A549 (cell line): ENCODE measurements at regions not wholly inside any gene's neighbourhood (a gene's known extent, or its start where the extent isn't known, plus 50 kb on each side); places are given as distances from the start of the nearest gene placed in this dataset.

Experiments
- ATAC-seq, 2 experiments: fragments of 200-7000 bp in 1 of 2; fragments of >200 bp in 1 of 2; cut with Nextera tagmentation in 1 of 2; cut with Tn5 transposase in 1 of 2; 3 replicates each; pipeline versions ENCODE4 v1.8.0 to v1.9.1; 2018 to 2020; ENCODE audit warnings: mild to moderate bottlenecking in 1 of 2, moderate library complexity in 1 of 2
- CTCF ChIA-PET: fragments of 300-600 bp; sonication (Branson Sonifier 250); formaldehyde crosslinking; extraction: SDS; loops from one replicate; lab custom pipeline; 2021; ENCODE audit warnings: antibody characterized with exemption, inconsistent platforms; lab: Yijun Ruan, JAX
- POLR2A ChIA-PET: fragments of 350-600 bp; formaldehyde crosslinking; extraction: SDS; loops from one replicate; lab custom pipeline; 2021; ENCODE audit warnings: antibody characterized with exemption, inconsistent platforms; lab: Yijun Ruan, JAX
- DNase-seq, 2 experiments: peaks; one replicate each; pipeline versions ENCODE4 v3.0.0 to v3.0.0-alpha.2; 2011 to 2016; ENCODE audit warnings: low read depth in 1 of 2, low spot score in 1 of 2
- FAIRE-seq: peaks from 2 replicates; lab custom pipeline; 2011; peaks lifted over from hg19 to GRCh38; lab: Jason Lieb, UNC
- H3K27ac ChIP-seq, 2 experiments: fragments of >200 bp; sonication (Bioruptor Twin); formaldehyde crosslinking; 3 replicates each; pipeline ENCODE4 v1.5.1; 2016 to 2017
- H3K4me1 ChIP-seq: fragments of >200 bp; sonication (Bioruptor Twin); formaldehyde crosslinking; 3 replicates; pipeline ENCODE4 v1.6.1; 2016
- H3K4me2 ChIP-seq: fragments of >200 bp; sonication (Bioruptor Twin); formaldehyde crosslinking; 3 replicates; pipeline ENCODE4 v1.6.1; 2016
- H3K4me3 ChIP-seq: fragments of >200 bp; sonication (Bioruptor Twin); formaldehyde crosslinking; 3 replicates; pipeline ENCODE4 v1.5.1; 2016
- H3K9me3 ChIP-seq: fragments of >200 bp; sonication (Bioruptor Twin); formaldehyde crosslinking; 3 replicates; pipeline ENCODE4 v1.6.1; 2016
- CEBPB ChIP-seq, 2 experiments: fragments of >200 bp in 1 of 2; sonication (Bioruptor Twin) in 1 of 2; formaldehyde crosslinking in 1 of 2; IDR thresholded peaks; 2 replicates each; pipeline ENCODE4 v1.6.1; 2012 to 2016
- CHD2 ChIP-seq: fragments of 150-350 bp; IDR thresholded peaks from 2 replicates; pipeline ENCODE4 v1.6.1; 2014; ENCODE audit warnings: low read length; ENCODE audit not compliant: partially characterized antibody
- CTCF ChIP-seq: fragments of >200 bp; sonication (Bioruptor Twin); formaldehyde crosslinking; IDR thresholded peaks from 3 replicates; pipeline ENCODE4 v1.5.1; 2016
- E2F6 ChIP-seq: IDR thresholded peaks from 2 replicates; pipeline ENCODE4 v1.6.1; 2012; ENCODE audit warnings: low read depth, borderline replicate concordance
- HEYL ChIP-seq: fragments of 250-450 bp; sonication (Bioruptor Pico); IDR thresholded peaks from 2 replicates; pipeline ENCODE4 v1.8.0; 2021; ENCODE audit warnings: mild to moderate bottlenecking, moderate library complexity
- HMGXB4 ChIP-seq: fragments of 250-450 bp; sonication (Bioruptor Pico); IDR thresholded peaks from 2 replicates; pipeline ENCODE4 v1.5.0; 2021; ENCODE audit warnings: mild to moderate bottlenecking, moderate library complexity, borderline replicate concordance
- HOXB13 ChIP-seq: fragments of 250-450 bp; sonication (Bioruptor Pico); IDR thresholded peaks from 2 replicates; pipeline ENCODE4 v1.5.0; 2020; ENCODE audit warnings: low read depth, mild to moderate bottlenecking, moderate library complexity
- HOXB5 ChIP-seq: fragments of 250-450 bp; sonication (Bioruptor Pico); IDR thresholded peaks from 2 replicates; pipeline ENCODE4 v1.5.0; 2020; ENCODE audit warnings: mild to moderate bottlenecking, moderate library complexity
- JUN ChIP-seq, 2 experiments: fragments of >200 bp; sonication (Bioruptor Twin); formaldehyde crosslinking; IDR thresholded peaks; 2 replicates in 1 of 2; 3 replicates in 1 of 2; pipeline ENCODE4 v1.6.1; 2016 to 2017
- JUNB ChIP-seq: fragments of >200 bp; sonication (Bioruptor Twin); formaldehyde crosslinking; IDR thresholded peaks from 2 replicates; pipeline ENCODE4 v1.6.1; 2016
- KDM1A ChIP-seq: fragments of 200-600 bp; sonication (generic); IDR thresholded peaks from 2 replicates; pipeline ENCODE4 v1.6.1; 2016; ENCODE audit warnings: low read depth, mild to moderate bottlenecking
- MAFK ChIP-seq: fragments of 450-650 bp; IDR thresholded peaks from 2 replicates; pipeline ENCODE4 v1.6.1; 2014; ENCODE audit not compliant: partially characterized antibody
- MAZ ChIP-seq: fragments of 150-350 bp; IDR thresholded peaks from 2 replicates; pipeline ENCODE4 v1.6.1; 2014; ENCODE audit warnings: antibody characterized with exemption, low read depth, low read length, borderline replicate concordance
- NR3C1 ChIP-seq: fragments of >200 bp; sonication (Bioruptor Twin); formaldehyde crosslinking; IDR thresholded peaks from 3 replicates; pipeline ENCODE4 v1.6.1; 2017
- POLR2A ChIP-seq: IDR thresholded peaks from 2 replicates; pipeline ENCODE4 v1.6.1; 2012; ENCODE audit warnings: mild to moderate bottlenecking, low read length
- RAD21 ChIP-seq, 2 experiments: fragments of >200 bp in 1 of 2; sonication (Bioruptor Twin) in 1 of 2; formaldehyde crosslinking in 1 of 2; IDR thresholded peaks in 1 of 2; conservative IDR thresholded peaks in 1 of 2; 2 replicates in 1 of 2; 3 replicates in 1 of 2; pipeline ENCODE4 v1.6.1; 2012 to 2018; ENCODE audit warnings: inconsistent platforms in 1 of 2
- REST ChIP-seq: fragments of 200-600 bp; sonication (generic); IDR thresholded peaks from 2 replicates; pipeline ENCODE4 v1.6.1; 2016; ENCODE audit warnings: antibody characterized with exemption, mild to moderate bottlenecking, moderate library complexity
- RNF2 ChIP-seq: fragments of 200-600 bp; sonication (generic); IDR thresholded peaks from 2 replicates; pipeline ENCODE4 v1.6.1; 2016; ENCODE audit warnings: low read depth, mild to moderate bottlenecking, antibody characterized with exemption, moderate library complexity, borderline replicate concordance
- SMC3 ChIP-seq: fragments of >200 bp; sonication (Bioruptor Twin); formaldehyde crosslinking; IDR thresholded peaks from 3 replicates; pipeline ENCODE4 v1.6.1; 2018; ENCODE audit warnings: inconsistent platforms
- USF2 ChIP-seq: fragments of 450-650 bp; IDR thresholded peaks from 2 replicates; pipeline ENCODE4 v1.6.1; 2014; ENCODE audit warnings: antibody characterized with exemption
- ZC3H11A ChIP-seq: fragments of 450-650 bp; IDR thresholded peaks from 2 replicates; pipeline ENCODE4 v1.6.1; 2014; ENCODE audit warnings: antibody characterized with exemption, mild to moderate bottlenecking
- ZSCAN20 ChIP-seq: fragments of 250-450 bp; sonication (Bioruptor Pico); IDR thresholded peaks from 2 replicates; pipeline ENCODE4 v1.8.0; 2022; ENCODE audit warnings: mild to moderate bottlenecking, moderate library complexity
- WGBS: methylation state at CpG from one replicate; pipeline ENCODE4 v1.1.6; 2017; ENCODE audit errors: missing lambda C conversion rate; 5-methylcytosine and 5-hydroxymethylcytosine counted together
- TF ChIP-seq, protein P1 (sequence below): fragments of >200 bp; sonication (Bioruptor Twin); formaldehyde crosslinking; IDR thresholded peaks from 3 replicates; pipeline ENCODE4 v1.6.1; 2016
- TF ChIP-seq, protein P2 (sequence below): IDR thresholded peaks from 2 replicates; pipeline ENCODE4 v1.6.1; 2012

DNA sequence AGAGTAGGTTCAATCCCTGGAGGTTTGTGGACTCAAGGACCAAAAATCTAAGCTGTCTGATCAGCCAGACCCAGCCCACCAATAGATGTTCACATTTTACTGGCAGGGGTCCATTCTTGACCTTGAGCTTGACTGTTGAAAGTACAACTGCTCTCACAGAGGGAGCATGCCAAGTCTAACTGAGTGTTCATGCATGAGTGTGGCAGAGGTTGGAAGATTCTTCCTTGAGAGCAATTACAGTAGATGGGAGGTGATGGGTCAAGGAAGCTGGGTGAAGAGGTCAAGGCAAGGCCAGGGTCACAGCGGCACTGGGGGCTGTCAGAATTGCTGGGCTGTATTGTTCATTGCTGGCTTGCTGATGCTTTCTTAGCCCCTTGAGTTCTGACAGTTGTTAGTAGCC is 202.8 kb upstream of the SVIL start:
- CTCF ChIA-PET = interaction anchor here (2.1 kb wide), 1 partner anchor 20 kb away, joined by 9 read pairs; no protein-coding TSS in a partner anchor
- no peak for ATAC-seq

GRCh38 chr10:29836396-29836795 is 201.6 kb upstream of the SVIL start:
- ChIA-PET CTCF (interaction anchor here (0.6 to 2.1 kb wide), 4 partner anchors 16 to 88 kb away, joined by 3 to 9 read pairs (median 6); no protein-coding TSS in a partner anchor), POLR2A (no interaction called here)
- Histone ChIP-seq H3K4me3 (no peak overlapping the region), H3K4me1 (no peaks in the 10 kb centered on the region), H3K27ac (no peak overlapping the region), H3K4me2 (no peak overlapping the region), H3K9me3 (no peaks in the 10 kb centered on the region)
- no peak for DNase-seq
- WGBS = 93% methylated on average over 4 of the region's 4 CpGs
- no peak for ATAC-seq
- FAIRE-seq = no peak
- TF ChIP-seq MAFK (no peak), E2F6 (no peak), CEBPB (IDR thresholded peaks at IDR 0.05) (no peak), CTCF (no peak), ZC3H11A (no peak), CHD2 (no peak), HEYL (CRISPR knock-in tag) (no peak), REST (no peak), ZSCAN20 (CRISPR knock-in tag) (no peak), JUN (IDR thresholded peaks at IDR 0.05) (no peak)
- TF ChIP-seq, protein P1, sequence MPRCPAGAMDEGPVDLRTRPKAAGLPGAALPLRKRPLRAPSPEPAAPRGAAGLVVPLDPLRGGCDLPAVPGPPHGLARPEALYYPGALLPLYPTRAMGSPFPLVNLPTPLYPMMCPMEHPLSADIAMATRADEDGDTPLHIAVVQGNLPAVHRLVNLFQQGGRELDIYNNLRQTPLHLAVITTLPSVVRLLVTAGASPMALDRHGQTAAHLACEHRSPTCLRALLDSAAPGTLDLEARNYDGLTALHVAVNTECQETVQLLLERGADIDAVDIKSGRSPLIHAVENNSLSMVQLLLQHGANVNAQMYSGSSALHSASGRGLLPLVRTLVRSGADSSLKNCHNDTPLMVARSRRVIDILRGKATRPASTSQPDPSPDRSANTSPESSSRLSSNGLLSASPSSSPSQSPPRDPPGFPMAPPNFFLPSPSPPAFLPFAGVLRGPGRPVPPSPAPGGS = no peak

More for the DNA sequence above, 202.8 kb upstream of the SVIL start:
- TF ChIP-seq RAD21 (conservative IDR thresholded peaks at IDR 0.05 in 1 of 2, IDR thresholded peaks at IDR 0.05 in 1 of 2) = no peak
- no peak for TF ChIP-seq KDM1A
- TF ChIP-seq, protein P1 = no peak
- TF ChIP-seq, protein P2, sequence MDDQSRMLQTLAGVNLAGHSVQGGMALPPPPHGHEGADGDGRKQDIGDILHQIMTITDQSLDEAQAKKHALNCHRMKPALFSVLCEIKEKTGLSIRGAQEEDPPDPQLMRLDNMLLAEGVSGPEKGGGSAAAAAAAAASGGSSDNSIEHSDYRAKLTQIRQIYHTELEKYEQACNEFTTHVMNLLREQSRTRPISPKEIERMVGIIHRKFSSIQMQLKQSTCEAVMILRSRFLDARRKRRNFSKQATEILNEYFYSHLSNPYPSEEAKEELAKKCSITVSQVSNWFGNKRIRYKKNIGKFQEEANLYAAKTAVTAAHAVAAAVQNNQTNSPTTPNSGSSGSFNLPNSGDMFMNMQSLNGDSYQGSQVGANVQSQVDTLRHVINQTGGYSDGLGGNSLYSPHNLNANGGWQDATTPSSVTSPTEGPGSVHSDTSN = no peak
- no peak for TF ChIP-seq HMGXB4 (CRISPR knock-in tag)
- TF ChIP-seq RNF2 = no peak
- no peak for TF ChIP-seq NR3C1
- TF ChIP-seq ZC3H11A = no peak
- no peak for TF ChIP-seq MAZ
- no peak for TF ChIP-seq USF2
- no peak for TF ChIP-seq HEYL (CRISPR knock-in tag)
- TF ChIP-seq HOXB5 (CRISPR knock-in tag) = no peak
- TF ChIP-seq SMC3 = no peak
- TF ChIP-seq POLR2A = no peak
- no peak for TF ChIP-seq JUNB
- TF ChIP-seq ZSCAN20 (CRISPR knock-in tag) = no peak
- no peak for TF ChIP-seq HOXB13 (CRISPR knock-in tag)
- no peaks in the 10 kb centered on the region for H3K9me3 ChIP-seq
- no peak for FAIRE-seq
- no peak overlapping the region for H3K27ac ChIP-seq
- peaks cover 8% of the 10 kb centered on the region for H3K4me1 ChIP-seq
- H3K4me2 ChIP-seq = no peak overlapping the region
- 88% methylated on average over 1 of the region's 1 CpG for WGBS
- DNase-seq = no peak
- POLR2A ChIA-PET = no interaction called here
- no peak overlapping the region for H3K4me3 ChIP-seq
